ENCODE measurements at regions not wholly inside any gene's neighbourhood (a gene's known extent, or its start where the extent isn't known, plus 50 kb on each side); places are given as distances from the start of the nearest gene placed in this dataset.

DNA sequence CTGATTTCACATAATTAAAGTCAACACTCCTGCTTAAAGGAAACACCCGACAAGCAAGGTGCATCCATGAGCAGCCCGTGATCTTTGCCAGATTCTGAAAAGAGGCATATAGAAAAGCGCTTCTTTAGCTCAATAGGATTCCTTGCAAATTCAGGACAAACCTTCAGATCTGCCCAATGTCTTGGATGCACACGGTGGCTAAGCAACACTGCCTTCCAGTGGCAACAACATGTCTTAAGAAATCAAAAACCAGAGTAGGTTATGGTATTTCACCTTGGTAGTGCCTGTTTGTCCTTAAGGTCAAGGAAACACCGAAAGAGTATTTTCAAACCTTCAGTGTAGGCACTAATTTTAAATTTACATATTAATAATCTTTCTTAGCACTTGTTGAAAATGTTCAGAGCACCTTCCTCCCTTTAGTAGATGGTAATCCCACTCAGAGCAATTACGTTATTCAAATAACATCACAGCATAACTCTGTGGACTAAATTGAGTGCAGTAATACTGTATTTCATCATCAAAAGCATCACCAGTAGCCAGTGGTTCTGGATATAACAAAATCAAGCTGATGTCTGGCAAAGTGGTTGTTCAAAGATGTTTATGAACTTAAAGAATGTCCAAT, 58.0 kb upstream of the CDKN3 start:
- no peak for FAIRE-seq

DNA sequence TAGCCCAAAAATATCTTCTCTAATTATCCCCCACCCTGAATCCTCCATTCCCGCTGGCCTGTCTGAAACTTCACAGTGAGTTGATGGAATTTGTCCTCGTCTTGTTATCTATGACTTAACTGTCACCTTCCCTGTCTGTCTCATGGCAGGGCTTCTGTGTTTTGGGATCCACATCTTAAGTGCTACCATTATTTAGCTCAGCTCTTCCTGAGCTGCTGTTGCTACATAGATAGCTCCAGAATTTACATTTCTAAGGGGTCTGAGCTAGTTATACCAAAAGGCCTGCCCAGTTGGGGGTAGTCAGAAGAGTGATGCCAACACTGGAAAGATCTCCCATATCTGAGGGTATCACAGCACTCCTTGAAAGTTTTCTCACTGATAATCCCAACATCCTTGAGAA, 57.0 kb upstream of the CDKN3 start:
- H3K9me1 ChIP-seq (ENCODE audit: control insufficient read depth, extremely low read depth, insufficient read depth, low read length): no peaks in the 10 kb centered on the region
- TF ChIP-seq, protein P1, sequence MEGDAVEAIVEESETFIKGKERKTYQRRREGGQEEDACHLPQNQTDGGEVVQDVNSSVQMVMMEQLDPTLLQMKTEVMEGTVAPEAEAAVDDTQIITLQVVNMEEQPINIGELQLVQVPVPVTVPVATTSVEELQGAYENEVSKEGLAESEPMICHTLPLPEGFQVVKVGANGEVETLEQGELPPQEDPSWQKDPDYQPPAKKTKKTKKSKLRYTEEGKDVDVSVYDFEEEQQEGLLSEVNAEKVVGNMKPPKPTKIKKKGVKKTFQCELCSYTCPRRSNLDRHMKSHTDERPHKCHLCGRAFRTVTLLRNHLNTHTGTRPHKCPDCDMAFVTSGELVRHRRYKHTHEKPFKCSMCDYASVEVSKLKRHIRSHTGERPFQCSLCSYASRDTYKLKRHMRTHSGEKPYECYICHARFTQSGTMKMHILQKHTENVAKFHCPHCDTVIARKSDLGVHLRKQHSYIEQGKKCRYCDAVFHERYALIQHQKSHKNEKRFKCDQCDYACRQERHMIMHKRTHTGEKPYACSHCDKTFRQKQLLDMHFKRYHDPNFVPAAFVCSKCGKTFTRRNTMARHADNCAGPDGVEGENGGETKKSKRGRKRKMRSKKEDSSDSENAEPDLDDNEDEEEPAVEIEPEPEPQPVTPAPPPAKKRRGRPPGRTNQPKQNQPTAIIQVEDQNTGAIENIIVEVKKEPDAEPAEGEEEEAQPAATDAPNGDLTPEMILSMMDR (optimal IDR thresholded peaks at IDR 0.05 in 1 of 3, IDR thresholded peaks at IDR 0.05 in 1 of 3, conservative IDR thresholded peaks at IDR 0.05 in 1 of 3; ENCODE audit: extremely low read depth in 1 of 3, insufficient read depth in 2 of 3, low read length in 3 of 3): no peak
- no peak for TF ChIP-seq EZH2 (IDR thresholded peaks at IDR 0.05; ENCODE audit: low read length)
- DNase-seq (ENCODE audit: low read depth, low spot score) (no peak), FAIRE-seq (no peak)
- no peaks in the 10 kb centered on the region for H3K27me3 ChIP-seq (ENCODE audit: control insufficient read depth, extremely low read depth, insufficient read depth, low read length)
- H3K9me3 ChIP-seq (ENCODE audit: control insufficient read depth, low read depth, low read length): no peaks in the 10 kb centered on the region
- H3K4me3 ChIP-seq (ENCODE audit: control insufficient read depth in 2 of 3, extremely low read depth in 1 of 3, insufficient read depth in 2 of 3, low read depth in 1 of 3, low read length in 3 of 3): no peak overlapping the region
- H2AFZ ChIP-seq (ENCODE audit: control insufficient read depth, low read length): no peak overlapping the region
- H3K4me2 ChIP-seq (ENCODE audit: control insufficient read depth, extremely low read depth, insufficient read depth, low read depth, low read length): no peak overlapping the region
- H3K36me3 ChIP-seq (ENCODE audit: control insufficient read depth in 2 of 2, extremely low read depth in 1 of 2, insufficient read depth in 2 of 2, low read length in 2 of 2): no peaks in the 10 kb centered on the region
- no peaks in the 10 kb centered on the region for H3K4me1 ChIP-seq (ENCODE audit: control insufficient read depth, extremely low read depth, insufficient read depth, low read length)
- no peak overlapping the region for H3K9ac ChIP-seq (ENCODE audit: control insufficient read depth, extremely low read depth, insufficient read depth, low read length)
- no peak overlapping the region for H3K27ac ChIP-seq (ENCODE audit: control insufficient read depth, insufficient read depth, low read length)
- no peaks in the 10 kb centered on the region for H4K20me1 ChIP-seq (ENCODE audit: control insufficient read depth, extremely low read depth, insufficient read depth, low read length)
- H3K79me2 ChIP-seq (ENCODE audit: control insufficient read depth, insufficient read depth, low read length): no peaks in the 10 kb centered on the region
- dilution Hi-C loops (cut with MboI; ENCODE audit: extremely low pct_ligation_motif_present, low sequenced_read_pairs): no loop called here

More for the DNA sequence above, 58.0 kb upstream of the CDKN3 start:
- Histone ChIP-seq H4K20me1 (ENCODE audit: control insufficient read depth, extremely low read depth, insufficient read depth, low read length) (no peaks in the 10 kb centered on the region), H3K9me3 (ENCODE audit: control insufficient read depth, low read depth, low read length) (no peaks in the 10 kb centered on the region), H3K4me1 (ENCODE audit: control insufficient read depth, extremely low read depth, insufficient read depth, low read length) (no peaks in the 10 kb centered on the region), H2AFZ (ENCODE audit: control insufficient read depth, low read length) (no peak overlapping the region), H3K4me3 (ENCODE audit: control insufficient read depth in 2 of 3, extremely low read depth in 1 of 3, insufficient read depth in 2 of 3, low read depth in 1 of 3, low read length in 3 of 3) (no peak overlapping the region), H3K9me1 (ENCODE audit: control insufficient read depth, extremely low read depth, insufficient read depth, low read length) (no peaks in the 10 kb centered on the region), H3K4me2 (ENCODE audit: control insufficient read depth, extremely low read depth, insufficient read depth, low read depth, low read length) (no peak overlapping the region), H3K27me3 (ENCODE audit: control insufficient read depth, extremely low read depth, insufficient read depth, low read length) (no peaks in the 10 kb centered on the region), H3K36me3 (ENCODE audit: control insufficient read depth in 2 of 2, extremely low read depth in 1 of 2, insufficient read depth in 2 of 2, low read length in 2 of 2) (no peaks in the 10 kb centered on the region), H3K9ac (ENCODE audit: control insufficient read depth, extremely low read depth, insufficient read depth, low read length) (no peak overlapping the region), H3K27ac (ENCODE audit: control insufficient read depth, insufficient read depth, low read length) (no peak overlapping the region), H3K79me2 (ENCODE audit: control insufficient read depth, insufficient read depth, low read length) (no peaks in the 10 kb centered on the region)
- no peak for TF ChIP-seq EZH2 (IDR thresholded peaks at IDR 0.05; ENCODE audit: low read length)
- TF ChIP-seq, protein P1 (optimal IDR thresholded peaks at IDR 0.05 in 1 of 3, IDR thresholded peaks at IDR 0.05 in 1 of 3, conservative IDR thresholded peaks at IDR 0.05 in 1 of 3; ENCODE audit: extremely low read depth in 1 of 3, insufficient read depth in 2 of 3, low read length in 3 of 3): peak; percentile 64 to 80 (median 73)
- no peak for DNase-seq (ENCODE audit: low read depth, low spot score)
- dilution Hi-C loops (cut with MboI; ENCODE audit: extremely low pct_ligation_motif_present, low sequenced_read_pairs): no loop called here
